Common myeloid progenitor, CD34-positive (primary cell): ENCODE measurements at regions not wholly inside any gene's neighbourhood (a gene's known extent, or its start where the extent isn't known, plus 50 kb on each side); places are given as distances from the start of the nearest gene placed in this dataset.

ENCODE experiments used
- CTCF ChIA-PET: fragments of 350-600 bp; sonication (Branson Sonifier 250); formaldehyde crosslinking; loops from one replicate; lab custom pipeline; 2021; ENCODE audit warnings: antibody characterized with exemption; lab: Charles Lee
- POLR2A ChIA-PET: fragments of 350-600 bp; sonication (Branson Sonifier 250); formaldehyde crosslinking; loops from one replicate; lab custom pipeline; 2021; ENCODE audit warnings: antibody characterized with exemption; lab: Charles Lee
- DNase-seq, 3 donors: peaks; one replicate each; pipeline versions ENCODE4 v3.0.0 to v3.0.0-alpha.2; 2013
- H3K27ac ChIP-seq, 2 experiments: 1 replicate in 1 of 2; 2 replicates in 1 of 2; pipeline ENCODE4 v1.7.0; 2013; ENCODE audit warnings: inconsistent platforms in 2 of 2, low read length in 2 of 2, mild to moderate bottlenecking in 2 of 2, low read depth in 1 of 2, moderate library complexity in 1 of 2; ENCODE audit not compliant: severe bottlenecking in 2 of 2, insufficient read depth in 1 of 2, poor library complexity in 1 of 2
- H3K27me3 ChIP-seq, 5 experiments: replicated peaks in 2 of 5; 1 replicate in 3 of 5; 2 replicates in 2 of 5; pipeline versions ENCODE4 v1.6.1 to v1.7.0; 2013; ENCODE audit warnings: low read length in 4 of 5, mild to moderate bottlenecking in 2 of 5, moderate library complexity in 2 of 5, inconsistent platforms in 1 of 5; ENCODE audit not compliant: insufficient read depth in 5 of 5, control insufficient read depth in 4 of 5
- H3K36me3 ChIP-seq, 4 experiments: 1 replicate in 2 of 4; 2 replicates in 2 of 4; pipeline versions ENCODE4 v1.6.1 to v1.7.0; 2013; ENCODE audit warnings: low read length in 3 of 4, control low read depth in 1 of 4, mild to moderate bottlenecking in 1 of 4; ENCODE audit not compliant: control insufficient read depth in 4 of 4, insufficient read depth in 4 of 4
- H3K4me1 ChIP-seq, 4 experiments: 1 replicate in 3 of 4; 2 replicates in 1 of 4; pipeline versions ENCODE4 v1.6.1 to v1.7.1; 2013; ENCODE audit warnings: low read length in 3 of 4, mild to moderate bottlenecking in 3 of 4, control low read depth in 1 of 4, inconsistent platforms in 1 of 4, moderate library complexity in 1 of 4; ENCODE audit not compliant: control insufficient read depth in 4 of 4, insufficient read depth in 4 of 4; ENCODE audit errors: control extremely low read depth in 1 of 4
- H3K4me3 ChIP-seq, 7 experiments: 1 replicate in 4 of 7; 2 replicates in 3 of 7; pipeline versions ENCODE4 v1.5.1 to v1.7.0; 2013; ENCODE audit warnings: mild to moderate bottlenecking in 7 of 7, low read length in 6 of 7, moderate library complexity in 6 of 7, inconsistent platforms in 2 of 7, low read depth in 2 of 7, control low read depth in 1 of 7; ENCODE audit not compliant: insufficient read depth in 4 of 7, control insufficient read depth in 1 of 7; ENCODE audit errors: extremely low read depth in 1 of 7
- H3K9me3 ChIP-seq, 5 experiments: 1 replicate in 4 of 5; 2 replicates in 1 of 5; pipeline versions ENCODE4 v1.6.1 to v1.7.1; 2013; ENCODE audit warnings: low read length in 4 of 5, mild to moderate bottlenecking in 2 of 5, inconsistent platforms in 1 of 5, low read depth in 1 of 5, moderate library complexity in 1 of 5; ENCODE audit not compliant: control insufficient read depth in 4 of 5, insufficient read depth in 2 of 5; ENCODE audit errors: control extremely low read depth in 1 of 5
- WGBS: methylation state at CpG from one replicate; pipeline ENCODE4 v1.1.5; 2013; ENCODE audit not compliant: insufficient coverage; 5-methylcytosine and 5-hydroxymethylcytosine counted together

- ChIA-PET CTCF (interaction anchor here (1.2 kb wide), 1 partner anchor 14 kb away, joined by 3 read pairs; no protein-coding TSS in a partner anchor), POLR2A (no interaction called here)
- DNase-seq, result no peak
- no peaks in the 10 kb centered on the region for H3K9me3 ChIP-seq
- H3K27ac ChIP-seq, result no peak overlapping the region
- no peaks in the 10 kb centered on the region for H3K36me3 ChIP-seq
- peaks cover 0 to 3% (median 0%) of the 10 kb centered on the region in 4 experiments for H3K4me1 ChIP-seq
- no CpG with 5 or more reads among the region's 2 CpGs for WGBS
- peaks cover 0 to 2% (median 0%) of the 10 kb centered on the region in 5 experiments for H3K27me3 ChIP-seq
- no peak overlapping the region for H3K4me3 ChIP-seq
Observed at GRCh38 chr22:27142286-27142685, 484.9 kb downstream of the MIAT start.

GRCh38 chr22:27144321-27144720 lies 486.9 kb downstream of the MIAT start:
- Histone ChIP-seq H3K9me3 (peaks cover 0 to 2% (median 0%) of the 10 kb centered on the region in 5 experiments), H3K27me3 (peaks cover 0 to 2% (median 0%) of the 10 kb centered on the region in 5 experiments), H3K27ac (no peak overlapping the region), H3K4me1 (peaks cover 0 to 4% (median 0%) of the 10 kb centered on the region in 4 experiments), H3K36me3 (no peaks in the 10 kb centered on the region), H3K4me3 (no peak overlapping the region)
- CTCF ChIA-PET, result no interaction called here
- no peak for DNase-seq
- 93% methylated on average over 2 of the region's 2 CpGs for WGBS
- POLR2A ChIA-PET, result no interaction called here

GRCh38 chr22:27146866-27147633 lies 489.7 kb downstream of the MIAT start:
- DNase-seq, result peak in 1 of 3 donors; percentile 37

GRCh38 chr22:27148055-27148454 lies 490.7 kb downstream of the MIAT start:
- POLR2A ChIA-PET, result no interaction called here
- H3K36me3 ChIP-seq, result no peaks in the 10 kb centered on the region
- WGBS, result no CpG with 5 or more reads among the region's 2 CpGs

More at GRCh38 chr22:27146866-27147633, 489.7 kb downstream of the MIAT start:
- no peak overlapping the region for H3K4me3 ChIP-seq
- H3K4me1 ChIP-seq, result peaks cover 2 to 20% (median 13%) of the 10 kb centered on the region in 4 experiments
- H3K27me3 ChIP-seq, result peaks cover 0 to 2% (median 0%) of the 10 kb centered on the region in 5 experiments
- WGBS, result 100% methylated on average over 2 of the region's 4 CpGs
- ChIA-PET CTCF (interaction anchor here (1.7 kb wide), 1 partner anchor 10 kb away, joined by 8 read pairs; no protein-coding TSS in a partner anchor), POLR2A (no interaction called here)
- H3K9me3 ChIP-seq, result peaks cover 0 to 2% (median 0%) of the 10 kb centered on the region in 5 experiments
- no peak overlapping the region for H3K27ac ChIP-seq
- H3K36me3 ChIP-seq, result no peaks in the 10 kb centered on the region

GRCh38 chr22:27148886-27149470 lies 491.6 kb downstream of the MIAT start:
- ChIA-PET CTCF (interaction anchor here (2.0 kb wide), 1 partner anchor 11 kb away, joined by 7 read pairs; no protein-coding TSS in a partner anchor), POLR2A (no interaction called here)
- Histone ChIP-seq H3K9me3 (peaks cover 0 to 2% (median 0%) of the 10 kb centered on the region in 5 experiments), H3K4me1 (peaks cover 2 to 22% (median 13%) of the 10 kb centered on the region in 4 experiments), H3K36me3 (no peaks in the 10 kb centered on the region), H3K27ac (no peak overlapping the region), H3K4me3 (no peak overlapping the region), H3K27me3 (peaks cover 0 to 2% (median 0%) of the 10 kb centered on the region in 5 experiments)
- WGBS, result 94% methylated on average over 5 of the region's 8 CpGs
- DNase-seq, result no peak

More at GRCh38 chr22:27148055-27148454, 490.7 kb downstream of the MIAT start:
- Histone ChIP-seq H3K27me3 (peaks cover 0 to 2% (median 0%) of the 10 kb centered on the region in 5 experiments), H3K27ac (no peak overlapping the region), H3K4me3 (no peak overlapping the region), H3K4me1 (peaks cover 2 to 20% (median 13%) of the 10 kb centered on the region in 4 experiments), H3K9me3 (peaks cover 0 to 2% (median 0%) of the 10 kb centered on the region in 5 experiments)
- CTCF ChIA-PET, result interaction anchor here (2.0 kb wide), 1 partner anchor 10 kb away, joined by 7 read pairs; no protein-coding TSS in a partner anchor
- DNase-seq, result no peak

GRCh38 chr22:27149921-27150543 lies 492.6 kb downstream of the MIAT start:
- Histone ChIP-seq H3K9me3 (peaks cover 0 to 2% (median 0%) of the 10 kb centered on the region in 5 experiments), H3K27me3 (peaks cover 0 to 2% (median 0%) of the 10 kb centered on the region in 5 experiments), H3K4me1 (peaks cover 6 to 33% (median 13%) of the 10 kb centered on the region in 4 experiments), H3K36me3 (no peaks in the 10 kb centered on the region), H3K27ac (no peak overlapping the region), H3K4me3 (peak overlapping the region in 2 of 7 experiments; percentile 43 to 53)
- CTCF ChIA-PET, result interaction anchor here (0.7 to 2.0 kb wide), 2 partner anchors 12 to 16 kb away, joined by 3 to 7 read pairs; no protein-coding TSS in a partner anchor
- DNase-seq, result peak in 1 of 3 donors; percentile 15
- POLR2A ChIA-PET, result no interaction called here
- WGBS, result 80% methylated on average over 3 of the region's 12 CpGs
